GM12872 (cell line): ENCODE measurements at regions not wholly inside any gene's neighbourhood (a gene's known extent, or its start where the extent isn't known, plus 50 kb on each side); places are given as distances from the start of the nearest gene placed in this dataset.

Experiments used
- CTCF ChIP-seq: IDR thresholded peaks from 3 replicates; pipeline ENCODE4 v1.5.1; 2011; ENCODE audit warnings: low read depth, mild to moderate bottlenecking, low read length, moderate library complexity; ENCODE audit not compliant: insufficient read depth

- no peak for TF ChIP-seq CTCF
Observed at GRCh38 chr4:123190176-123190575, 206.4 kb upstream of the SPRY1 start.

GRCh38 chr4:123191728-123192127 lies 204.9 kb upstream of the SPRY1 start:
- no peak for TF ChIP-seq CTCF

- TF ChIP-seq CTCF = no peak
Observed at GRCh38 chr4:123193802-123194367, 202.7 kb upstream of the SPRY1 start.

GRCh38 chr4:123198706-123199105 lies 197.9 kb upstream of the SPRY1 start:
- TF ChIP-seq CTCF = no peak

GRCh38 chr4:123200051-123200940 lies 196.3 kb upstream of the SPRY1 start:
- no peak for TF ChIP-seq CTCF

- TF ChIP-seq CTCF = no peak
Observed at GRCh38 chr4:123204737-123205136, 191.9 kb upstream of the SPRY1 start.

GRCh38 chr4:123206016-123206415 lies 190.6 kb upstream of the SPRY1 start:
- no peak for TF ChIP-seq CTCF
